ENCODE measurements at regions not wholly inside any gene's neighbourhood (a gene's known extent, or its start where the extent isn't known, plus 50 kb on each side); places are given as distances from the start of the nearest gene placed in this dataset.

GRCh38 chr4:103934178-103934789 is 214.5 kb upstream of the TACR3 start:
- peak; percentile 9 for DNase-seq (ENCODE audit: low spot score)
- H3K27ac ChIP-seq = no peak overlapping the region
- peak; percentile 75 for TF ChIP-seq CTCF (conservative IDR thresholded peaks at IDR 0.05; ENCODE audit: low read depth)
- POLR2A ChIA-PET (ENCODE audit: low non-redundant PET) = no interaction called here
- CTCF ChIA-PET = interaction anchor here (0.7 kb wide), 1 partner anchor 22 kb away, joined by 3 read pairs; no protein-coding TSS in a partner anchor

- TF ChIP-seq CTCF (conservative IDR thresholded peaks at IDR 0.05; ENCODE audit: low read depth) = no peak
- ChIA-PET CTCF (no interaction called here), POLR2A (ENCODE audit: low non-redundant PET) (no interaction called here)
- H3K27ac ChIP-seq = no peak overlapping the region
- no peak for DNase-seq (ENCODE audit: low spot score)
These were observed 208.6 kb upstream of the TACR3 start for GRCh38 chr4:103928370-103928769.

DNA sequence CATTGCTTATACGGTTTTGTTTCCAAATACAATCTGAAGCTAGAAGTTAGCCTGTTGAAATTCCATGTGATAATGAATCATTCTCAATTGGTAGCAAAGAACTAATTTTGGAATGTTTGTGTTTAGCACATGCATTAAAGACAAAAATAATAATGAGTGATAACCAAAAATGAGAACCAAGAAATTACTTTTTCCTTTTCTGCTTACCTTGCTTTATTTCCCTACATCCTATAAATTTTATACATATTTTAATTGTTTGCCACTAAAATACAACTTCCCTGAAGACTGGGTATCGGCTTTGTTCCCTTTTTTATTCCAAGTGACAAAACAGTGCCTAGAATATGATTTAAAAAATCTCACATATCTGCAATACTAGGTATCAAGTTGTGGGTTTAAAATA is 203.8 kb upstream of the TACR3 start:
- no peak for TF ChIP-seq CTCF (conservative IDR thresholded peaks at IDR 0.05; ENCODE audit: low read depth)
- CTCF ChIA-PET = interaction anchor here (1.2 kb wide), 1 partner anchor 9 kb away, joined by 3 read pairs; no protein-coding TSS in a partner anchor

GRCh38 chr4:103918214-103918613 is 198.4 kb upstream of the TACR3 start:
- ChIA-PET CTCF (no interaction called here), POLR2A (ENCODE audit: low non-redundant PET) (no interaction called here)
- H3K27ac ChIP-seq = no peak overlapping the region
- no peak for TF ChIP-seq CTCF (conservative IDR thresholded peaks at IDR 0.05; ENCODE audit: low read depth)
- DNase-seq (ENCODE audit: low spot score) = no peak

More for the DNA sequence above, 203.8 kb upstream of the TACR3 start:
- no peak overlapping the region for H3K27ac ChIP-seq
- no peak for DNase-seq (ENCODE audit: low spot score)
- POLR2A ChIA-PET (ENCODE audit: low non-redundant PET) = no interaction called here

GRCh38 chr4:103915224-103915869 is 195.6 kb upstream of the TACR3 start:
- peak; percentile 4 for DNase-seq (ENCODE audit: low spot score)
- POLR2A ChIA-PET (ENCODE audit: low non-redundant PET) = interaction anchor here (0.5 kb wide), 1 partner anchor 178 kb away, joined by 3 read pairs; no protein-coding TSS in a partner anchor
- peak; percentile 73 for TF ChIP-seq CTCF (conservative IDR thresholded peaks at IDR 0.05; ENCODE audit: low read depth)
- CTCF ChIA-PET = interaction anchor here (0.6 to 1.0 kb wide), 4 partner anchors 8 to 339 kb away, joined by 3 read pairs; no protein-coding TSS in a partner anchor
- H3K27ac ChIP-seq = no peak overlapping the region

DNA sequence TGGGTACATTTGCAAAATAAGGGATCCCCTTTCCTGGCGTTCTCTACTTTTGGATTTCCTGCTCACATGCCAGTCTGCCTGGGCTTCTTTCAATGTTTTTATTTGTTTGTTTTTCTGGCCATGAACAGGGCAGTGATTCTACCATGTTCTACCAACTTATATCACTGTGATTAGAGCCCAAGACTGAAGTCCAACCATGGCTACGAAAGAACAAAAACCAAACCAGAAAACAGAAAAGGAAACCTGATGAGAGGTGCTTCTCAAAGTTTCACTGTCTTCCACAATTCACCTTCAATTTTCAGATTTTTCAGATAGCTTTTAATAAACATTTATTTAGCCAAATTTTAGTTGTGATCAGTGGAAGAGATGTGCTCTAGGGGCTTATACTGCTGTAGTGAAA is 187.6 kb upstream of the TACR3 start:
- no peak overlapping the region for H3K27ac ChIP-seq
- ChIA-PET POLR2A (ENCODE audit: low non-redundant PET) (no interaction called here), CTCF (interaction anchor here (0.6 kb wide), 1 partner anchor 756 kb away, joined by 3 read pairs; no protein-coding TSS in a partner anchor)
- DNase-seq (ENCODE audit: low spot score) = no peak
- no peak for TF ChIP-seq CTCF (conservative IDR thresholded peaks at IDR 0.05; ENCODE audit: low read depth)
